B cell (primary cell): ENCODE measurements at regions not wholly inside any gene's neighbourhood (a gene's known extent, or its start where the extent isn't known, plus 50 kb on each side); places are given as distances from the start of the nearest gene placed in this dataset.

Source experiments
- CTCF ChIP-seq: fragments of 200-600 bp; IDR thresholded peaks from one replicate; pipeline ENCODE4 v1.8.0; 2022; ENCODE audit warnings: antibody characterized with exemption, mild to moderate bottlenecking
- EZH2 ChIP-seq: IDR thresholded peaks from 2 replicates; pipeline ENCODE4 v1.6.1; 2012; ENCODE audit warnings: borderline replicate concordance, low read depth, mild to moderate bottlenecking, moderate library complexity, low read length; ENCODE audit not compliant: insufficient read depth, poor library complexity, severe bottlenecking

GRCh38 chr2:81598453-81598852, 1293.9 kb upstream of the LRRTM1 start:
- TF ChIP-seq CTCF (no peak), EZH2 (no peak)
